Adrenal gland (tissue), 5 donors: ENCODE measurements at regions not wholly inside any gene's neighbourhood (a gene's known extent, or its start where the extent isn't known, plus 50 kb on each side); places are given as distances from the start of the nearest gene placed in this dataset.

Experiments used
- CTCF ChIP-seq, 6 experiments: fragments of 450-650 bp in 4 of 6; fragments of 200-600 bp in 2 of 6; sonication (generic) in 1 of 6; IDR thresholded peaks; 1 replicate in 5 of 6; 2 replicates in 1 of 6; pipeline versions ENCODE4 v1.5.1 to v1.8.0; 2016 to 2021; ENCODE audit warnings: antibody characterized with exemption in 6 of 6, mild to moderate bottlenecking in 2 of 6, moderate library complexity in 1 of 6
- POLR2A ChIP-seq, 2 donors: fragments of 450-650 bp; IDR thresholded peaks; one replicate each; pipeline ENCODE4 v1.6.1; 2017; ENCODE audit warnings: antibody characterized with exemption in 2 of 2, mild to moderate bottlenecking in 2 of 2, moderate library complexity in 1 of 2
- donor health status: DM: no; HTN: no; CAD: no.

- TF ChIP-seq CTCF (IDR thresholded peaks at IDR 0.05) = no peak
- no peak for TF ChIP-seq POLR2A (IDR thresholded peaks at IDR 0.05)
These were observed 475.5 kb downstream of the QKI start for GRCh38 chr6:163889904-163890514.
